H1 (cell line): ENCODE measurements at regions not wholly inside any gene's neighbourhood (a gene's known extent, or its start where the extent isn't known, plus 50 kb on each side); places are given as distances from the start of the nearest gene placed in this dataset.

Source experiments
- CBX8 ChIP-seq: fragments of 300-800, 300-1000 bp; sonication (generic); IDR thresholded peaks from 2 replicates; pipeline ENCODE4 v1.7.1; 2016; ENCODE audit warnings: low read depth, low read length, borderline replicate concordance
- CEBPB ChIP-seq: IDR thresholded peaks from 2 replicates; pipeline ENCODE4 v1.6.1; 2012; ENCODE audit warnings: low read depth, low read length
- EP300 ChIP-seq, 2 experiments: IDR thresholded peaks; 1 replicate in 1 of 2; 2 replicates in 1 of 2; pipeline ENCODE4 v1.6.1; 2011 to 2012; ENCODE audit warnings: low read depth in 2 of 2, low read length in 2 of 2, mild to moderate bottlenecking in 2 of 2, borderline replicate concordance in 1 of 2, inconsistent platforms in 1 of 2, moderate library complexity in 1 of 2
- EZH2 ChIP-seq: fragments of 200-600 bp; sonication (generic); IDR thresholded peaks from 2 replicates; pipeline ENCODE4 v1.7.1; 2012; ENCODE audit warnings: low read depth, mild to moderate bottlenecking, moderate library complexity, low read length, inconsistent platforms; ENCODE audit not compliant: severe bottlenecking
- POLR2A ChIP-seq, 2 experiments: IDR thresholded peaks; 1 replicate in 1 of 2; 2 replicates in 1 of 2; pipeline ENCODE4 v1.6.1; 2011; ENCODE audit warnings: low read depth in 2 of 2, low read length in 2 of 2, mild to moderate bottlenecking in 2 of 2; ENCODE audit errors: control extremely low read depth in 1 of 2
- POLR2AphosphoS5 ChIP-seq: IDR thresholded peaks from 2 replicates; pipeline ENCODE4 v1.6.1; 2011; ENCODE audit warnings: low read depth, low read length
- RFX5 ChIP-seq: IDR thresholded peaks from 2 replicates; pipeline ENCODE4 v1.6.1; 2011; ENCODE audit warnings: low read depth, low read length, improper control_type of control experiment, borderline replicate concordance
- TF ChIP-seq, protein P1 (sequence below): IDR thresholded peaks from 2 replicates; pipeline ENCODE4 v1.6.1; 2011; ENCODE audit warnings: low read length, improper control_type of control experiment
- TF ChIP-seq, protein P2 (sequence below), 3 experiments: IDR thresholded peaks; 1 replicate in 2 of 3; 2 replicates in 1 of 3; pipeline versions ENCODE4 v1.5.1 to v1.6.1; 2011; ENCODE audit warnings: low read length in 3 of 3, mild to moderate bottlenecking in 3 of 3, inconsistent platforms in 2 of 3, low read depth in 1 of 3, moderate library complexity in 1 of 3; ENCODE audit not compliant: insufficient read depth in 1 of 3; ENCODE audit errors: control extremely low read depth in 1 of 3

- TF ChIP-seq, protein P1, sequence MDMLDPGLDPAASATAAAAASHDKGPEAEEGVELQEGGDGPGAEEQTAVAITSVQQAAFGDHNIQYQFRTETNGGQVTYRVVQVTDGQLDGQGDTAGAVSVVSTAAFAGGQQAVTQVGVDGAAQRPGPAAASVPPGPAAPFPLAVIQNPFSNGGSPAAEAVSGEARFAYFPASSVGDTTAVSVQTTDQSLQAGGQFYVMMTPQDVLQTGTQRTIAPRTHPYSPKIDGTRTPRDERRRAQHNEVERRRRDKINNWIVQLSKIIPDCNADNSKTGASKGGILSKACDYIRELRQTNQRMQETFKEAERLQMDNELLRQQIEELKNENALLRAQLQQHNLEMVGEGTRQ: no peak
- TF ChIP-seq CEBPB (no peak), EP300 (IDR thresholded peaks at IDR 0.05; ENCODE audit: borderline replicate concordance in 1 of 2, low read depth in 2 of 2, low read length in 2 of 2) (no peak), POLR2AphosphoS5 (peak; percentile 48), CBX8 (no peak), RFX5 (no peak), POLR2A (IDR thresholded peaks at IDR 0.05; ENCODE audit: control extremely low read depth in 1 of 2, low read depth in 2 of 2, low read length in 2 of 2) (peak in 1 of 2 experiments; percentile 74; a peak in 2 of 3 replicates), EZH2 (no peak)
- TF ChIP-seq, protein P2, sequence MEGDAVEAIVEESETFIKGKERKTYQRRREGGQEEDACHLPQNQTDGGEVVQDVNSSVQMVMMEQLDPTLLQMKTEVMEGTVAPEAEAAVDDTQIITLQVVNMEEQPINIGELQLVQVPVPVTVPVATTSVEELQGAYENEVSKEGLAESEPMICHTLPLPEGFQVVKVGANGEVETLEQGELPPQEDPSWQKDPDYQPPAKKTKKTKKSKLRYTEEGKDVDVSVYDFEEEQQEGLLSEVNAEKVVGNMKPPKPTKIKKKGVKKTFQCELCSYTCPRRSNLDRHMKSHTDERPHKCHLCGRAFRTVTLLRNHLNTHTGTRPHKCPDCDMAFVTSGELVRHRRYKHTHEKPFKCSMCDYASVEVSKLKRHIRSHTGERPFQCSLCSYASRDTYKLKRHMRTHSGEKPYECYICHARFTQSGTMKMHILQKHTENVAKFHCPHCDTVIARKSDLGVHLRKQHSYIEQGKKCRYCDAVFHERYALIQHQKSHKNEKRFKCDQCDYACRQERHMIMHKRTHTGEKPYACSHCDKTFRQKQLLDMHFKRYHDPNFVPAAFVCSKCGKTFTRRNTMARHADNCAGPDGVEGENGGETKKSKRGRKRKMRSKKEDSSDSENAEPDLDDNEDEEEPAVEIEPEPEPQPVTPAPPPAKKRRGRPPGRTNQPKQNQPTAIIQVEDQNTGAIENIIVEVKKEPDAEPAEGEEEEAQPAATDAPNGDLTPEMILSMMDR (IDR thresholded peaks at IDR 0.05; ENCODE audit: control extremely low read depth in 1 of 3, insufficient read depth in 1 of 3, low read depth in 1 of 3, low read length in 3 of 3): no peak
Measured at GRCh38 chr6:77368660-77369313, 94.5 kb downstream of the HTR1B start.
